ES-I3 (cell line): ENCODE measurements at regions not wholly inside any gene's neighbourhood (a gene's known extent, or its start where the extent isn't known, plus 50 kb on each side); places are given as distances from the start of the nearest gene placed in this dataset.

Experiments used
- H3K36me3 ChIP-seq: 2 replicates; pipeline ENCODE4 v1.6.1; 2013; ENCODE audit warnings: mild to moderate bottlenecking, low read length, control low read depth, moderate library complexity; ENCODE audit not compliant: insufficient read depth
- H3K4me1 ChIP-seq: 2 replicates; pipeline ENCODE4 v1.6.1; 2013; ENCODE audit warnings: mild to moderate bottlenecking, control low read depth, low read length; ENCODE audit not compliant: insufficient read depth
- H3K9ac ChIP-seq: 2 replicates; pipeline ENCODE4 v1.6.1; 2013; ENCODE audit warnings: low read depth, mild to moderate bottlenecking, low read length, moderate library complexity
- H3K9me3 ChIP-seq: 2 replicates; pipeline ENCODE4 v1.6.1; 2013; ENCODE audit warnings: mild to moderate bottlenecking, low read length, moderate library complexity; ENCODE audit not compliant: control insufficient read depth, insufficient read depth

DNA sequence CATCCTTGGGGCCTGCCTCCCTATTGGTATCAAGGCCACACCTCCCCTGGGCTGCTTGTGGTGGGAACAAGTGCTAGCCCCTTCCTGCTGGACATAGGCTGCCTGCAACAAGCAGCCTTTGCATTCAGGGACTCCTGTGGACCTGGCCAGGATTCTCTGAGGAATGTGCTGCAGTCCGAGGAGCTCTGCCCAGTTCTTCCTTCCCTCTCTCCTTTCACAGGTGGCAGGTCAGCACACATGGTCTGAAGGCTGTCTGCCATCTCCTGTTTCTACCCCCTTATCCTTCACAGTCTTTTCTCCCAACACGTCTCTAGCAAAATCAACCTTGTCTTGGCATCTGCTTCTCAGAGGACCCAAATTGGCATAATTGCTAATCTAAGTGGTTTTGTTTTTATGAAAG is 97.0 kb upstream of the LIPC start:
- H3K9ac ChIP-seq: no peak overlapping the region
- H3K4me1 ChIP-seq: peaks cover 34% of the 10 kb centered on the region
- H3K36me3 ChIP-seq: no peaks in the 10 kb centered on the region
- no peaks in the 10 kb centered on the region for H3K9me3 ChIP-seq

DNA sequence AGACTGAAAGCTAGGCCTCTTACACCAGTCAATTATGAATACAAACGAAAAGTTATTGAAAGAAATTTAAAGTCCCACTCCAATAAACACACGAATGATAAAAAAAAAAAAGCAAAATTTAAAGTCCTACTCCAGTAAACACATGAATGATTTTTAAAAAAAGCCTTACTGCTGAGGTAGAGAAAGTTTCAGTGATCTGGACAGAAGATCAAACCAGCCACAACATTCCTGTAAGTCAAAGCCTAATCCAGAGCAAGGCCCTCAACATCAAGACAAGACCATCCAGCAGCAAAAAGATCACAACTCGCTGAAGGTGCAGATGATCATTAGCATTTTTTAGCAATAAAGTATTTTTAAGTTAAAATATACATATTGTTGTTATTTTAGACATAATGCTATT is 95.6 kb upstream of the LIPC start:
- no peaks in the 10 kb centered on the region for H3K9me3 ChIP-seq
- H3K4me1 ChIP-seq: peaks cover 21% of the 10 kb centered on the region
- H3K36me3 ChIP-seq: no peaks in the 10 kb centered on the region
- H3K9ac ChIP-seq: no peak overlapping the region

DNA sequence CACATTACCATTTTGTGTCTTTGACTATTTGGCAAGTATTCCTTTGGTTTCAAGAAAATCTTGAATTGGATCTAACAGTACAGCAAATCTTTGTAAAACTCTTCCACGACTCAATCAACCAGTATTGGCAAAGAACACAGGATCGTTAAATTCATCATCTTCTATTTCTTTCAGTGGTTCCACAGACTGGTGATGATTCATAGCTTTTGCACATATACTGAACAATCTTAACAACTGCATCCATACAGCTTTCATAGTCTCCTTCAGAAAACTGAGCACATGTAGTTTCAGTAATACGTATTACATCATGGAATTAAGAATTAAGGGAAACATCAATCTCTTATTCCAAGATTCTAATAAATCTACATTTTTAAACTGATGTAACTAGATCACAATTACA is 91.6 kb upstream of the LIPC start:
- Histone ChIP-seq H3K4me1 (peaks cover 6% of the 10 kb centered on the region; the same call in 1 of the 2 replicates), H3K9me3 (no peaks in the 10 kb centered on the region), H3K36me3 (no peaks in the 10 kb centered on the region), H3K9ac (no peak overlapping the region)

DNA sequence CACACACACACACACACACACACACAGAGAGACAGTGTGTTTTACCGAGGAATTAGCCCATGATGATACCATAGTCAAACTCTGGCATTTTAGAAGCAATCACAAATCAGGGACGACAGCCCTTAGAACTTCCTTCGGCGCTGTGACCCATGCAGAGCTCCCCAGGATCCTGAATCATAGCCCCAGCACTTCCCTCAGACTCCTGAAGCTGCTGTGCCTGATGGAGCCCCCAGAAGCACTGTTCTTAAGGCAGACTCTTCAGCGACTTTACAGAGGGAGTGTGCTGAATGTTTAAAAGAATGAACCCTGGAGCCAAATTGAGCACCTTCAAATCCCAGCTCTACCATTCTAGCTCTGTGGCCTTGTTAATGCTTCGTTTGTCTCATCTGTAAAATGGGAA is 89.3 kb upstream of the LIPC start:
- Histone ChIP-seq H3K9me3 (no peaks in the 10 kb centered on the region), H3K36me3 (no peaks in the 10 kb centered on the region), H3K4me1 (peaks cover 6% of the 10 kb centered on the region; the same call in 1 of the 2 replicates), H3K9ac (no peak overlapping the region)

DNA sequence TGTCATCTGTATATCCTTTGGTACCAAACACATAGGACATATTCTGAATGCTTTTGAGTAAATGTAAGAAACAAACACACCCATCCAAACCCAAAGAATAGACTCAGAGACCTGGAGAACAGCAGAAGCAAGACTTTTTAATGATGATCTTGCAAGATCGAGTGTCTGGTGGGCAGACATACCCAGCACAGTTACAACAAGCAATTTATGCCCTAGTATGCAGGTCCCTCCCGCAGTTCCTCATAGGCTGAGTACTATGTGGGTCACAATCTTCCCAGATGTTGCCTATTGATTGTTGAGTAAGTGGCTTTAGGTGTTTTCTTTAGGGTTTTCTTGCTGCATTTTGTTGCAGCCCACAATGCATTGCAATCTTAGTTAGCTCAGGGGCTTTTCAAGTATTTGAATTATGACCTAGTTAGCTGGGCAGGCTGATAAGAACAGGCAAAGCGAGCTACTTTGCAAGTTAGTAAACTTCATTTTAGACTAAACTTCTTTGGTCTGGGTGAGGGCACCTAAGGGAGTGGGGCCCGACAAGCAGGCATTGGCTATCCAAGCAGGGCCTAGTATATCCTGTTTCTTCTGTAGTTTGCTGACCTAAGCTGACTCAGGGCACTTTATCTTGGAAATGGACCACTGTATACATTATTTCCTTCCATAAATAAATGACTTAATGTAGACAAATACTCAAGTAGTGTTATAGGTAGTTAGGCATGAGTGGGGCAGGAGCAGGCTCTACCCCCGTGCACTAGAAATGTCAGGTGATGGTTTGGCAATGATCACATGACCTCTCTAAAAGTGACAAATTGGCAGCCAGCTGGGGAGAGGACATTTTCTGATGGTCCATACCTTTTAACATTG is 87.3 kb upstream of the LIPC start:
- Histone ChIP-seq H3K9me3 (no peaks in the 10 kb centered on the region), H3K36me3 (no peaks in the 10 kb centered on the region), H3K4me1 (peaks cover 6% of the 10 kb centered on the region; the same call in 1 of the 2 replicates), H3K9ac (no peak overlapping the region)

DNA sequence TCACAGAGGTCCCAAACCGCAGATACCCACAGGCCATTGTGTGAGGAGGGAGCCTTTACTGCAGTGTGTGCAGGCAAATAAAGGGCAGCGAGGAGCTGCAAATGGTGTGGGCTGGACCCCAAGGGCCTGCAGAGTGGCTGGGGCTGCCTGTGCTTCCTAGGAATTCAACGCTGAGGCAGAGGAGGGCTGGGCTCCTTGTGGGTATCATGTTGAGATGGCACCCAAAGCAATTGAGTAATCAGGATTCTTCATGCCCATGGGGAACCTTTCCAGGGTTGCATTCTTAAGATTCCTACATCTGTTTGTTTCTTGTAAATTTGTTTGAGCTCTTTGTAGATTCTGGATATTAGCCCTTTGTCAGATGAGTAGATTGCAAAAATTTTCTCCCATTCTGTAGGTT is 85.4 kb upstream of the LIPC start:
- Histone ChIP-seq H3K9me3 (no peaks in the 10 kb centered on the region), H3K9ac (no peak overlapping the region), H3K4me1 (peaks cover 6% of the 10 kb centered on the region; the same call in 1 of the 2 replicates), H3K36me3 (no peaks in the 10 kb centered on the region)

DNA sequence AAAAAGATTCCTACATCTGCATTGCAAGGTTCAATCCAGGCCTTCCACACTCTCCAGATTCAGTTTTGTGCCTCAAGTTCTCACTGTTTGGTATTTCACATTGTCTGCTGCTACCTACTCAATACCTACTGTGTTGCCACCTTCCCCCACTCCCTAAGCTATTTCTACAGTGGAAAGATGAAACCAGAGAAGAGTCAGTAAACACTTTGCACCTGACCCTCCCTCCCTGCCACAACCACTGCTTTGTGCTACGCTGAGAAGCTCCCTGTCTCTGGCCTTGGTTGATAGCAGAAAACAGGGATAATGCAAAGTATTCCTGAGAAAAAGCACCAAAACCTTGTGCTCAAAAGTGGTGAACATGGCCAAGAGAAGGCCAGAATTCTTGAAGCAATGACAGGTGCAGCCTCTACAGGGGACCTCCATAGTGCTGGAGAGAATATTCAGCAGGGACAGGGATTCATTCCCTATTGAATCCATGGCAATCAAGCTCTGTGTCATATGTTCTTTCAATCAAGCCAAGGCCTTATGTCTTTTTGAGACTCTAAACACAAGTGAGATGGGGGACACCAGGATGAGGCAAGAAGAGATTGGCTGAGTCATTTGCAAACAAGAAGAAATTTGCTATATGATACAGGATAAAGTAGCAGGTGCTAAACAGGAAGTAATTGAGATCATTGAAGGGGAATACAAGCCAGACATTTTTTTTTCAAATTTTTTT is 83.5 kb upstream of the LIPC start:
- no peaks in the 10 kb centered on the region for H3K9me3 ChIP-seq

DNA sequence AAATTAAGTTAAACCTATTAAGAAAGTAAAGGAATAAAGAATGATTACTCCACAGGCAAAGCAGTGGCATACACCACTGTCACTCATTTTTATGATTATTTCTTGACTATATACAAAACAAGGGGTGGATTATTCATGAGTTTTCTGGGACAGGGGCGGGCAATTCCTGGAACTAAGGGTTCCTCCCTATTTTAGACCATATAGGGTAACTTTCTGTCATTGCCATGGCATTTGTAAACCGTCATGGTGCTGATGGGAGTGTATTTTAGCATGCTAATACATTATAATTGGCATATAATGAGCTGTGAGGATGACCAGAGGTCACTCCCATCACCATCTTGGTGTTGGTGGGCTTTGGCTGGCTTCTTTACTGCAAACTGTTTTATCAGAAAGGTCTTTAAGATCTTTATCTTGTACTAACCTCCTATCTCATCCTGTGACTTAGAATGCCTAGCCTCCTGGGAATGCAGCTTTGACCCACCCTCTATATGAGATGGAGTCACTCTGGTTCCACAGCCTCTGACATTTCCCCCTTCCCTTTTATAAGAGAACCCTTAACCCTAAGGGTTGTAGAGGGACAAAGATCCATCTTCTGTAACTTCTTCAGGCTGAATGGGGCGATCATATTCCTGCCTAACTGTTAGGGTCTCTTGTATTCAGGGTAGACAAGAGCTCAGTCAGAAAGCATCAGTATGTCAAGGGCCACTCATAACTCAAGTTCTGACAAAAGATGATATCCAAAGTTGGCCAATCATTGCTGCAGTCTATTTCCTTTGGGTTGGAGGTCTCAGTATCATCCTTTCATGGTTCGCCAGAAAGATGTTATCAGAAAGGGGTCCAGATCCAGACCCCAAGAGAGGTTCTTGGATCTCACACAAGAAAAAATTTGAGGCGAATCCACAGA is 79.5 kb upstream of the LIPC start:
- Histone ChIP-seq H3K4me1 (peaks cover 4% of the 10 kb centered on the region; the same call in 1 of the 2 replicates), H3K9me3 (no peaks in the 10 kb centered on the region), H3K36me3 (no peaks in the 10 kb centered on the region)

More for the DNA sequence above, 83.5 kb upstream of the LIPC start:
- Histone ChIP-seq H3K4me1 (no peaks in the 10 kb centered on the region), H3K36me3 (no peaks in the 10 kb centered on the region), H3K9ac (no peak overlapping the region)

DNA sequence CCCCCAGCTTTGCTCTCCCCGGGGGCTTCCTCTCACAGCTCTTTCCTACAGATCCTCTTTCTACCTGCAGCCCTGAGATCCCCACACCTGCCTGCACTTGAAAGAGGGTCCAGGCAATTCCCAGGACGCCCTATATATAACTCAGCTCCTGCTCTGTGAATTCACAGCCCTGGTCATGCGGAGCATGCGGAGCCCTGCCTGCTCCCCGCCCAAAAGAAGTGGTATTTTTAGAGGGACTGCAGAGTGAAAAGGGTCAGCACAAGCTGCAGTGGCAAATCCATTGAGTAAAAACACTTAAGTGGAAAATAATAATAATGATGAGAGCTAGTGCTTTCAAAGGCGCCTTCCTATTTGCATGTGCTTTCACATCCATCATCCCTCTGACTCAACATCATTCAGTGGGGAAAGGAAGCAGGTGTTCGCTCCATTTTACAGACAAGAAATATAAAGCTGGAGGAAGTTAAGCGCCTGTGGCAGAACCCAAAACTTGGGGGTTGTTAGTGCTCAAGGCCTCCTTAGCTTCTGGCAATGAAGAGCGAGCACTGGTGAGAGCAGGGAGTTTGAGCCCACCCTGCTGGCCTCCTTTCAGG is 76.3 kb upstream of the LIPC start:
- Histone ChIP-seq H3K9me3 (no peaks in the 10 kb centered on the region), H3K4me1 (peaks cover 15% of the 10 kb centered on the region), H3K36me3 (no peaks in the 10 kb centered on the region), H3K9ac (no peak overlapping the region)

More for the DNA sequence above, 79.5 kb upstream of the LIPC start:
- H3K9ac ChIP-seq: no peak overlapping the region

DNA sequence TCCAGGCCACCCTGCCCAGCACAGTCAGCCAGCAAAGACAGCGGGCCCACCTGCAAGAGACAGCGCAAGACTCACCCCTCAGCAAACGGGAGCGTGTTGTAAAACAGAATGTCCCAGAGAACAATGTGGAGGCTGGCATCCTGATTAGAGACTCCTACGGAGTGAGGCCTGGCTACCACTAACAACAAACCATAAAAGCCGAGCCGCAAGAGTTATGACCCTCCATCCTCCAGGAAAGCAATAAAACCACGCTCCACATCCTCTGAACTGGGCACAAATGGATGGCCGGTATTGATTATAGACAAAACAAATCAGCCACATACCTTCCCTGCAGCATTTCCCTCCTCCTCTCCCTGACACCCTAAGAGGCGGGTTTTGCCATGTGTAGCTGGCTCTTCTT is 75.8 kb upstream of the LIPC start:
- H3K9ac ChIP-seq: no peak overlapping the region
- H3K36me3 ChIP-seq: no peaks in the 10 kb centered on the region
- no peaks in the 10 kb centered on the region for H3K9me3 ChIP-seq
- peaks cover 15% of the 10 kb centered on the region for H3K4me1 ChIP-seq

DNA sequence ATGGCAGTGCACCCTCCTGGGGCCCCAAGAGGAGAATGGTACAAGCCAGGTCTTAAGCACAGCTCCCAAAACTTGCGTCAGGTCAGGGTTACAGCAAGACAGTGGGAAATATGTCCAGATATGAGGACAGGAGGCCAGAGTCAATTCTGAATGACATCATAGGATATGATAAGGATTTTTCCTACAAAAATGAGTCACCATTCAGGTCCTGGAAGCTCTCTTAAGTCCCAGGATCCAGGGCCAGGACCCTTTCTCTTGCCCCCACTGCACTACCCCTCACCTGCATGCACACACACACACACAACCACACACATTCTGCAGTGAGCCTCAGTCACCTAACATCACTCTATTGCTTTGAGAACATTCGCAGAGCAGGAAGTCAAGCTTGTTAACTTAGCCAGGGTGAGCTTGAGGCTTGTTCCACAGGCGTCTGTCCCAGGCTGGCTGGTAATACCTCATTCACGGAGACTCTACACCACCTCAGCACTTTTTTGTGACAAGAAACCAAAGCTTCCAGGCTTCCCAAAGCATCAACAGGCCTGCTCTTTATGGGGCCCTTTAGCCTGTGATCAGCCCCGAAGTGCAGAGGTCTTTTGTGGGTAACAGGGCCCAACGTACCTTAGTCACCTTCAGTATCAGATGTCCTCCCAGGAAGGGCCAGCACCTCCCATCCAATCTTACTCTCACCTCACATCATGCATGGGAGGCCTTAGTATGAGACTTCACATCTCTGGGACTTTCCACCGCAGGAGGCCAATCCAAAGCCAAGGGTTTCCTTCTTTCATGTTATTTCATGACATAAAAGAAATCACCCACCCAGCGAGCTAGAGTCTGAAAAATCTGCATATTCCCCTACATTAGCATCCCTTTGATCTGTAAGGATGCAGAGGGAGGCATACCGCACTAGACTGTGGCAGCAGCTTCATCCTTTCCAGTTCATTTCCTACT is 74.0 kb upstream of the LIPC start:
- Histone ChIP-seq H3K36me3 (no peaks in the 10 kb centered on the region), H3K4me1 (peaks cover 15% of the 10 kb centered on the region), H3K9me3 (no peaks in the 10 kb centered on the region), H3K9ac (no peak overlapping the region)

DNA sequence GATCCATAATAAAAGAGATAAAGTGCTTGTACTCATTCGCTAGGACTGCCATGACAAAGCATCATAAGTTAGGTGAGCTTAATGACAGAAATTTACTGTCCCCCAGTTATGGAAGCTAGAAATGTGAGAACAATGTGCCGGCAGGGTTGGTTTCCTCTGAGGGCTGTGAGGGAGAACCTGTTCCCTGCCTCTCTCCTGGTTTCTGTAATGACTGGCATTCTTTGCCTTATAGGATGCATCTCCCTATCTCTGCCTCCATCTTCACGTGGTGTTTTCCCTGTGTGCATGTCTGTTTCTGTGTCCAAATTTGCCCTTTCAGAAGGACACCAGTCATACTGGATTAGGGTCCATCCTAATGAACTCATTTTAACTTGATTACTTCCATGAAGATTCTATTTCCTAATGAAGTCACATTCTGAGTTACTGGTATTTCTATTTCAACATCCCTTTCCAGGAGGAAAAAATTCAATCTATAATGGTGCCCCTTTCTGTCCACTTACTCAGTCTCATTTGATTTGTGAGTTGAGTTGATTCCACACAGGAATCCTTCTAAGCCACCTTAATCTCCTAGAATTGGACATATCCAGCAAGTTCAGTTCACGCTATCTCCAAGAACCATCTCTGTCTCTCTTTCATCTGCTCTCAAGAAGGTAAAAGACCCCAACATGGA is 71.2 kb upstream of the LIPC start:
- no peak overlapping the region for H3K9ac ChIP-seq
- no peaks in the 10 kb centered on the region for H3K36me3 ChIP-seq
- H3K9me3 ChIP-seq: no peaks in the 10 kb centered on the region
- H3K4me1 ChIP-seq: peaks cover 12% of the 10 kb centered on the region
